ENCODE measurements at regions not wholly inside any gene's neighbourhood (a gene's known extent, or its start where the extent isn't known, plus 50 kb on each side); places are given as distances from the start of the nearest gene placed in this dataset.

DNA sequence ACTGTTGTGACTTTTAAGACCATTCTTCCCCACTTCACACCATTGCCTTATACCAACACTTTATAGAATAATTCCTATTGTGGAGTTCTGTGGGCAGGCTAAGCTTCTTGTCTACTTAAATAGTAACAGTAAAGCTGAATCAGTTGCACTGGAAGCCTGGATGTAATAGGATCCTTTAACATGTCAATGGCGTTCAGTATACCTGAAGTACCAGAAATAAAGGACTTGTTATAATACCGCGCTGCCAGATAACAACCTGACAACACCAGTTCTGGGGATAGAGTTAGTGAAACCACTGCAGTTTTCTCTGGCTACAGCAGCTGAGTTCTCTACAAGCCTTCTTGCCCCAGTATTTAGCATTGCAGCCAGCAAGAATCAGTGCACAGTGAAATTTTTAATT lies 52.0 kb upstream of the TNFRSF19 start (continued):
- TF ChIP-seq NR2C2 (CRISPR knock-in tag; IDR thresholded peaks at IDR 0.05) (no peak), CREB1 (CRISPR knock-in tag; IDR thresholded peaks at IDR 0.05) (no peak), ZNF121 (CRISPR knock-in tag; IDR thresholded peaks at IDR 0.05) (no peak), ZNF317 (CRISPR knock-in tag; IDR thresholded peaks at IDR 0.05; ENCODE audit: borderline replicate concordance, low read depth) (no peak)
- TF ChIP-seq, protein P1, sequence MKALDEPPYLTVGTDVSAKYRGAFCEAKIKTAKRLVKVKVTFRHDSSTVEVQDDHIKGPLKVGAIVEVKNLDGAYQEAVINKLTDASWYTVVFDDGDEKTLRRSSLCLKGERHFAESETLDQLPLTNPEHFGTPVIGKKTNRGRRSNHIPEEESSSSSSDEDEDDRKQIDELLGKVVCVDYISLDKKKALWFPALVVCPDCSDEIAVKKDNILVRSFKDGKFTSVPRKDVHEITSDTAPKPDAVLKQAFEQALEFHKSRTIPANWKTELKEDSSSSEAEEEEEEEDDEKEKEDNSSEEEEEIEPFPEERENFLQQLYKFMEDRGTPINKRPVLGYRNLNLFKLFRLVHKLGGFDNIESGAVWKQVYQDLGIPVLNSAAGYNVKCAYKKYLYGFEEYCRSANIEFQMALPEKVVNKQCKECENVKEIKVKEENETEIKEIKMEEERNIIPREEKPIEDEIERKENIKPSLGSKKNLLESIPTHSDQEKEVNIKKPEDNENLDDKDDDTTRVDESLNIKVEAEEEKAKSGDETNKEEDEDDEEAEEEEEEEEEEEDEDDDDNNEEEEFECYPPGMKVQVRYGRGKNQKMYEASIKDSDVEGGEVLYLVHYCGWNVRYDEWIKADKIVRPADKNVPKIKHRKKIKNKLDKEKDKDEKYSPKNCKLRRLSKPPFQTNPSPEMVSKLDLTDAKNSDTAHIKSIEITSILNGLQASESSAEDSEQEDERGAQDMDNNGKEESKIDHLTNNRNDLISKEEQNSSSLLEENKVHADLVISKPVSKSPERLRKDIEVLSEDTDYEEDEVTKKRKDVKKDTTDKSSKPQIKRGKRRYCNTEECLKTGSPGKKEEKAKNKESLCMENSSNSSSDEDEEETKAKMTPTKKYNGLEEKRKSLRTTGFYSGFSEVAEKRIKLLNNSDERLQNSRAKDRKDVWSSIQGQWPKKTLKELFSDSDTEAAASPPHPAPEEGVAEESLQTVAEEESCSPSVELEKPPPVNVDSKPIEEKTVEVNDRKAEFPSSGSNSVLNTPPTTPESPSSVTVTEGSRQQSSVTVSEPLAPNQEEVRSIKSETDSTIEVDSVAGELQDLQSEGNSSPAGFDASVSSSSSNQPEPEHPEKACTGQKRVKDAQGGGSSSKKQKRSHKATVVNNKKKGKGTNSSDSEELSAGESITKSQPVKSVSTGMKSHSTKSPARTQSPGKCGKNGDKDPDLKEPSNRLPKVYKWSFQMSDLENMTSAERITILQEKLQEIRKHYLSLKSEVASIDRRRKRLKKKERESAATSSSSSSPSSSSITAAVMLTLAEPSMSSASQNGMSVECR (CRISPR knock-in tag; IDR thresholded peaks at IDR 0.05; ENCODE audit: borderline replicate concordance): no peak
- TF ChIP-seq, protein P2, sequence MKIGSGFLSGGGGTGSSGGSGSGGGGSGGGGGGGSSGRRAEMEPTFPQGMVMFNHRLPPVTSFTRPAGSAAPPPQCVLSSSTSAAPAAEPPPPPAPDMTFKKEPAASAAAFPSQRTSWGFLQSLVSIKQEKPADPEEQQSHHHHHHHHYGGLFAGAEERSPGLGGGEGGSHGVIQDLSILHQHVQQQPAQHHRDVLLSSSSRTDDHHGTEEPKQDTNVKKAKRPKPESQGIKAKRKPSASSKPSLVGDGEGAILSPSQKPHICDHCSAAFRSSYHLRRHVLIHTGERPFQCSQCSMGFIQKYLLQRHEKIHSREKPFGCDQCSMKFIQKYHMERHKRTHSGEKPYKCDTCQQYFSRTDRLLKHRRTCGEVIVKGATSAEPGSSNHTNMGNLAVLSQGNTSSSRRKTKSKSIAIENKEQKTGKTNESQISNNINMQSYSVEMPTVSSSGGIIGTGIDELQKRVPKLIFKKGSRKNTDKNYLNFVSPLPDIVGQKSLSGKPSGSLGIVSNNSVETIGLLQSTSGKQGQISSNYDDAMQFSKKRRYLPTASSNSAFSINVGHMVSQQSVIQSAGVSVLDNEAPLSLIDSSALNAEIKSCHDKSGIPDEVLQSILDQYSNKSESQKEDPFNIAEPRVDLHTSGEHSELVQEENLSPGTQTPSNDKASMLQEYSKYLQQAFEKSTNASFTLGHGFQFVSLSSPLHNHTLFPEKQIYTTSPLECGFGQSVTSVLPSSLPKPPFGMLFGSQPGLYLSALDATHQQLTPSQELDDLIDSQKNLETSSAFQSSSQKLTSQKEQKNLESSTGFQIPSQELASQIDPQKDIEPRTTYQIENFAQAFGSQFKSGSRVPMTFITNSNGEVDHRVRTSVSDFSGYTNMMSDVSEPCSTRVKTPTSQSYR (CRISPR knock-in tag; IDR thresholded peaks at IDR 0.05): no peak

Measured in WTC11 (cell line).